Glomerular endothelial cell (primary cell): ENCODE measurements at regions not wholly inside any gene's neighbourhood (a gene's known extent, or its start where the extent isn't known, plus 50 kb on each side); places are given as distances from the start of the nearest gene placed in this dataset.

ENCODE experiments used
- DNase-seq: peaks from one replicate; pipeline ENCODE4 v3.0.0-alpha.2; 2011; ENCODE audit warnings: low read depth, low spot score; ENCODE audit errors: extremely low read depth

DNA sequence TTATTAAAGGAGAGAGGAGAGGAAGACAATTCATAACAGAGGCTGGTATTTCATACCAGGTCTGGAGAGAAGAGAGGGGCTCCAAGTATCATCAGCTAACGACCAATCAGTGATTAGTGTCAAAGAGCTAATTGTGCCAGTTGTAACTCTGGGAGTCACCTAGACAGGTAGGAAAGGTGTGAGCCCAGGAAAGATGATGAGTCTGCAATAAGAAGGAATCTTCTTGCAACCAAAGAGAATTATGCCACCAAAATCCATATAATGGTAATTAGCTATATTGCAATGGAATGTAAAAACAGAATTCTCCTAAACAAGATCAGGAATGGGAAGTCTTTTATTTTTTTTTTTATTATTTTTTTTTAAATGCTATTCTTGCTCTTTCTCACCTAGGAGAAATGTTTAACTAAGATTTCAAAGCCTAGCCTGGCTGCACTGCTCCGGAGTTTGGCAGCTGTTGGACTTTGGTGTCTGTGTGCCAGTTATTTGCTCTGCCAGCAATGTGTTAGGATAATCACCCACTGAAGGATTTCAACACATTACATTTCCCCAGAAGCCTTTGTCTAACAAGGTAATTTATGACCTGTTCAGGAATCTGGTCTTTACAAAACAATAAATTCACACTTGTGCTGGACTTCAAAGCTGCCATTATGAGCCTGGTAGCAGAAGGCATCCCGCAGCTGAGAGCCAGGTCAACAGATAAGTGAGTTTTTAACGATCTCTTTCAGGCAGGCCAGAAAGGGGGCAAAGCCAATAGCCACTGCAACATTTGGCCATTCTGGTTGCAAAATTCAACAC, 89.4 kb downstream of the FOXB1 start:
- DNase-seq: no peak

DNA sequence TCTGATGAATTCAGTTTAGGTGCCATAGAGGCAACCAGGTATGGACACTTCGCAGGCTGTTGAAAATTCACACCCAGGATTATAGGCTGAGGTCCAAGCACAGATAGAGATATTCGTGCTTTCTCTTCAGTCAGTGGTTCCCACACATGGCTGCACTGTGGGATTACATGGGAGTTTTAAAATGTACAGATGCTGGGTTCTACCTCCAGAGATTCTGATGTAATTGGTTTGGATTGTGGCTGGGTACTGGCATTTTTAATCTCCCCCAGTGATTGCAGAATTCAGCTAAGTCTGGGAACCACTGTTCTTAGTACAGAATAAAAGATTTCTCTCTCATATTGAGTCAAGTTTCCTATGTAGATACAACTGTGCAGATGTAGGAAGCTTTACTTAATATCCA, 91.6 kb downstream of the FOXB1 start:
- no peak for DNase-seq

GRCh38 chr15:60096157-60096556, 92.0 kb downstream of the FOXB1 start:
- no peak for DNase-seq

GRCh38 chr15:60101416-60101815, 97.3 kb downstream of the FOXB1 start:
- DNase-seq: no peak

- no peak for DNase-seq
Measured at GRCh38 chr15:60102748-60103147, 98.6 kb downstream of the FOXB1 start.

DNA sequence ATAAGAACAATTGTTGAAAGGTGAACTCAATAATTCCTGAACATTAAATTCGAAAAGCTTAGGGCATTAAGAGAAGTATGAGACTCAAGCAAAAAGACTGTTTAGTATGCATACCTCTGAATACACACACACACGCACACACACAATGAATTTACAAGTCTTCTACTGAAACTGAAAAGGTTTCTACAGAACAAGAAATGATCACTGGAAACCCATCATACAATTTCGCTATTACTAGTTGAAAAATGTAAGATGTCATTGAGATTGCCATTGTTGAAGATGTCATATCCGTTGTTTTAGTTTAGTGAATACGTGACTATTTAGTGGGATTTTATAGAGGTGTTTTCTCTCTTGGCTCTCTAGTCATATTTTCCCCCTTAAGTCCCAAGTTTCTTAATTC, 106.8 kb downstream of the FOXB1 start:
- DNase-seq: no peak

DNA sequence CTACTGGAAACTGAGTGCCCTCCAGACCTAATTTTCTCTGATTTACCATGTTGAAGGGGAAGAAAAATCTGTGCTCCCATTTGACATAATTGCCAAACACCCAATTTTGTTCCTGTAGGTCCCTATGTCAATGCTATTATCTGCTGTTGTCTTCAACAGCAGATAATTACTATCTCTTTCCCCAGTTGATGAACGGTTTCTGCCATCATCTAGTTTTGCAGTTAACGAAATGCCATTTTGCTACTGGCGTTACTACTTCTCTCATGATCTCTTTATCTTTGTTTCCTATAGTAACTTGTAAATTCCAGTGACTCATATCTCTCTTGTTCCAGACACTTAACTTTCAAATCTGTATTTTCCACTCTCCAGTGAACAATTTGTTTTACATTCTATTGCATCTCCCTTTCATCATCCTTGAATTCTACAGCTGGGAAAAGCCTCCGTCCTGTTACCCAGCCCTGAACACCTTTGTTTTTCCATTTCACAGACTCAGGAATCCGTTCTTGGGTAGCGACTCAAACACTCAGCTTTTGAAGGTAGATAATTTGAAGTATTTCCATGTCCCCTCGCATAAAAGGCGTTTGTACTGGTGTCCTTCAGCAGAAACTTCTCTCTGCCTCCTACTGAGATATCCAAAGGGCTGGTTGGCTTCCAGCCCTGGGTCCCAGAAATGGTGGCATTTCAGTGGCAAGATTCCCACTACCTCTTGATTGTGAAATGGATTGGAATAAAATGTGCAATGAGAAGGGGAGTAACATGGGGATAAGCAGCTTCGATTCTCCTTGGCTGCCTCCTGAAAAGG, 111.7 kb downstream of the FOXB1 start:
- no peak for DNase-seq

GRCh38 chr15:60116456-60117089, 112.5 kb downstream of the FOXB1 start:
- DNase-seq: no peak

GRCh38 chr15:60118146-60118545, 114.0 kb downstream of the FOXB1 start:
- no peak for DNase-seq

- no peak for DNase-seq
Measured at GRCh38 chr15:60118626-60119025, 114.5 kb downstream of the FOXB1 start.

DNA sequence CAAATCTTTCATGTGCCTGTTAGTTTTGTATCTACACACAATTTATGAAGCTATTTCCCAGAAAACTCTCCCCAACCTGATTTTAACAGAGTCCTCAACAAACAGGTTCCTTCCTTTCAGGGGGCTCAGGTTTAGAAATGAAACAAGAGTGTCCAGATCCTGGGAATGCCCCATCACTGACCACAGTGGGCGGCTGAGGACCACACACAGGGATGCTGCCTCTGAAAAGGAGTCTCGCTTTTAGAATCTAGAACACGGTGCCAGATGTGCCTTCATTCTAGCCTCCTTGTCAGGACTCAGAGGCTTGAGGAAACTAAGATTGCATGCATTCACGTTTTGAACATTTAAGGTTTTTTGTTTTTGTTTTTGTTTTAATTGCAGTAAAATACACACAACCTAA, 115.0 kb downstream of the FOXB1 start:
- no peak for DNase-seq

GRCh38 chr15:60120100-60120499, 116.0 kb downstream of the FOXB1 start:
- no peak for DNase-seq

DNA sequence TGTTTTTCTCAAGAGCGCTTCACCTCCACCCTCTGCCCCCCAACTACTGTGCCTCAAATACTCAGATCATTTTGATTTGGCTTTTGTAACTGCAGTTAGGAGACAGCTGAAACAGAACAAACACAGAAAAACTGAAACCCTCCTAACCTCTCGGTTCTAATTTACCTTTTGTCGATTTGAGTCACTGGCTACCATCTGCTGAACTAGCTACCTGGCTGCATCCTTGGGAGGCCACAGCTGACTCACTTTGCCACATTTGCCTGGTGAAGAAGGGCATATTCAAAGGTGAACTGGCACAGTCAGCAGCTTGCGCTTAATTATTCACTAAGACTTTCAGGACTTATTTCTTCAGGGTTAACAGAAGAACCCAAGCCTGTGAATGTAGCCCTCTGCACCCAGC, 117.7 kb downstream of the FOXB1 start:
- DNase-seq: no peak

GRCh38 chr15:60122691-60123090, 118.6 kb downstream of the FOXB1 start:
- DNase-seq: no peak

- DNase-seq: no peak
Measured at GRCh38 chr15:60124460-60125070, 120.5 kb downstream of the FOXB1 start.

- DNase-seq: no peak
Measured at GRCh38 chr15:60125334-60125733, 121.2 kb downstream of the FOXB1 start.

DNA sequence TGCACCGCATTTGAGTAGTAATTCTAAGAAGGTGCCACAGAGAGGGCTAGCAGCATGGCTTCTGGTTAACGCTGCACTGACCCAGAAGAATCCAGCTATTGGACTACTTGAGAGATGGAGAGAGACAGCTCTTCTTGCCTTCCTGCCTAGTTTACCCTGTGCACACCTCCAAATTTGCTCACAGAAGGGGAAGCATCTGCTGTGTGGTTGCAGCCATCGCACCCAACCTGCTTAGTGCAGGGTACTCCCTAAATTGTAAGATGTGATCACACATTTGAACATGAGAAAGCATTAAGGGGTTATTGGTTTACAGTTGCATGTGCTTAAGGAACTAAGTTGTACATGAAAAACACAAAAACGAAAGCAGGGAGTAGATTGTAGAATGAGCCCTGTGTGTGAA, 122.1 kb downstream of the FOXB1 start:
- DNase-seq: no peak

DNA sequence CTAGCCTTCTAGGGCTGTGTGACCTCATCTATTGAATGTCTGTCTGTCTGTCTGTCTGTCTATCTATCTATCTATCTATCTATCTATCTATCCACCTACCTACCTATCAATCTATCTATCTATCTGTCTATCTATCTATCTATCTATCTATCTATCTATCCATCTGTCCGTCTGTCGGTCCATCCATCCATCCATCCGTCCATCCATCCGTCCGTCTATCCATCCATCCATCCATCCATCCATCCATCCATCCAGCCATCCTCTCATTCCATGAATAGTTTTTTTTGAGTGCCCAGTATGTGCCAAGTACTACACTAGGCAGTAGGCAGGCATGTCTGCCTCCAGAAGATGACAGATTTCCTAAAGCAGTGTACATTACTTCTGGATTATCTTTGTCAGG, 122.5 kb downstream of the FOXB1 start:
- no peak for DNase-seq

DNA sequence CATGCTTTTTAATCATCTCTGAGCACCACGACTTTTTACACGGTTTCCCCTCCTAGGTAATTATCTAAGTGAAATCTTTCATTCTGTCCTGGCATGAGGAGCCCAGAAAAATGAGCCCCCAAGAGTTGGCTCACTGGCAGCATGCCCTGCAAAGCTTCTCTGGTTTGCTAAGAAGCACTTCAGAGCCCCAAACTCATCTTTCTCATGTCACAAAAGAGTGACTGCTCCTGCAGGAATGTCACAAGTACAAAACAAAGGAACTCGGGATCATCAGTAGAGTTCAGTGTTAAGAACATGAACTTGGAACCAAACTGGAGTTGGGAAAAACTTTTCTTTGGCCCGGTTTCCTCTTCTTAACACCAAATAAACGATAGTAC, 123.9 kb downstream of the FOXB1 start:
- DNase-seq: no peak

DNA sequence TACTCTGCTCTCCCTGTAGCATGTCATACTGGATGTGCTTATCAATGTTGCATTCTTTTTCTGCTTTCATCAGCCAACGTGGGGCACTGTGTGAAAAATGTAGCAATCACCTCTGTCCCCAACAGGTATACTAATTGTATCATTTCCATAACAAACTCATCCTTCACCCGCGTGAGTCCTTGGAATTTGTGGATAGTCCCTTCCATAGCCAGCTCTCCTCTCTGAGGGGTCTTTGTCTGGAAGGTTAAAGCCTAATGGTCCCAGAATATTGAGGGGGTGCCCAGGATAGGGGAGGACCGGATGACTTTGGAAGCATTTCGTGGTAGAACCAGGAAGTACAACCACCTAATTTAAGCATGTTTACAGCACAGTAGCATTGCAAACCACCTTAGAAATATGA, 124.6 kb downstream of the FOXB1 start:
- no peak for DNase-seq

- DNase-seq: no peak
Measured at GRCh38 chr15:60130398-60130797, 126.3 kb downstream of the FOXB1 start.
